Loucy (cell line): ENCODE measurements at regions not wholly inside any gene's neighbourhood (a gene's known extent, or its start where the extent isn't known, plus 50 kb on each side); places are given as distances from the start of the nearest gene placed in this dataset.
"Not testable (repeated sequence)": the region's sequence is repeated elsewhere in the genome, so short reads cannot be mapped to it uniquely, and the experiment has no call there.

Experiments used
- H2AFZ ChIP-seq: fragments of 200-600 bp; sonication (generic); 2 replicates; pipeline ENCODE4 v1.6.0; 2016; ENCODE audit warnings: antibody characterized with exemption, mild to moderate bottlenecking, low read length, moderate library complexity
- H3F3A ChIP-seq: fragments of 200-600 bp; 2 replicates; pipeline ENCODE4 v1.6.0; 2016; ENCODE audit warnings: antibody characterized with exemption, low read depth, mild to moderate bottlenecking
- H3K27me3 ChIP-seq: fragments of 200-600 bp; sonication (generic); 2 replicates; pipeline ENCODE4 v1.6.1; 2014; ENCODE audit warnings: low read length, mild to moderate bottlenecking; ENCODE audit not compliant: insufficient read depth, poor library complexity, severe bottlenecking
- H3K36me3 ChIP-seq: fragments of 200-600 bp; sonication (generic); 2 replicates; pipeline ENCODE4 v1.6.1; 2016; ENCODE audit warnings: low read length; ENCODE audit not compliant: insufficient read depth
- H3K4me1 ChIP-seq: fragments of 200-600 bp; sonication (generic); 2 replicates; pipeline ENCODE4 v1.5.1; 2014; ENCODE audit warnings: low read length, mild to moderate bottlenecking; ENCODE audit not compliant: insufficient read depth, poor library complexity, severe bottlenecking
- H3K4me2 ChIP-seq: fragments of 200-600 bp; sonication (generic); 2 replicates; pipeline ENCODE4 v1.6.0; 2014; ENCODE audit warnings: antibody characterized with exemption, low read length, low read depth, mild to moderate bottlenecking; ENCODE audit not compliant: poor library complexity, severe bottlenecking
- H3K4me3 ChIP-seq: fragments of 200-600 bp; sonication (generic); 2 replicates; pipeline ENCODE4 v1.5.1; 2014; ENCODE audit warnings: low read length, mild to moderate bottlenecking, mixed read lengths; ENCODE audit not compliant: poor library complexity, severe bottlenecking
- H3K79me2 ChIP-seq: fragments of 200-600 bp; sonication (generic); 2 replicates; pipeline ENCODE4 v1.6.1; 2014; ENCODE audit warnings: low read length; ENCODE audit not compliant: insufficient read depth
- H3K9ac ChIP-seq: fragments of 200-600 bp; sonication (generic); 2 replicates; pipeline ENCODE4 v1.6.0; 2014; ENCODE audit warnings: mild to moderate bottlenecking, low read depth, low read length, moderate library complexity; ENCODE audit not compliant: poor library complexity, severe bottlenecking
- H3K9me2 ChIP-seq: fragments of 200-600 bp; sonication (generic); replicated peaks from 2 replicates; pipeline ENCODE4 v1.6.1; 2016; ENCODE audit warnings: low read depth, low read length, mixed read lengths
- H3K9me3 ChIP-seq: fragments of 200-600 bp; sonication (generic); 2 replicates; pipeline ENCODE4 v1.6.1; 2014; ENCODE audit warnings: mild to moderate bottlenecking, antibody characterized with exemption, low read length, low read depth; ENCODE audit not compliant: insufficient read depth
- H4K20me1 ChIP-seq: fragments of 200-600 bp; sonication (generic); 2 replicates; pipeline ENCODE4 v1.6.0; 2014; ENCODE audit warnings: antibody characterized with exemption, low read length, mild to moderate bottlenecking; ENCODE audit not compliant: insufficient read depth, poor library complexity, severe bottlenecking
- CTCF ChIP-seq: fragments of 200-600 bp; sonication (generic); conservative IDR thresholded peaks from 2 replicates; pipeline ENCODE4 v1.5.1; 2014; ENCODE audit warnings: mild to moderate bottlenecking, antibody characterized with exemption, low read length
- EZH2phosphoT487 ChIP-seq: fragments of 200-600 bp; IDR thresholded peaks from 2 replicates; pipeline ENCODE4 v1.6.1; 2018; ENCODE audit warnings: antibody characterized with exemption, mild to moderate bottlenecking, moderate library complexity, borderline replicate concordance

GRCh38 chr3:109994853-109995252 is 657.5 kb upstream of the DPPA4 start:
- H3K9me2 ChIP-seq = no peaks in the 10 kb centered on the region
- no peak overlapping the region for H3K9ac ChIP-seq
- H4K20me1 ChIP-seq = no peaks in the 10 kb centered on the region
- no peak overlapping the region for H3K4me3 ChIP-seq
- H3F3A ChIP-seq = no peaks in the 10 kb centered on the region
- H3K9me3 ChIP-seq = no peaks in the 10 kb centered on the region
- H3K36me3 ChIP-seq = no peaks in the 10 kb centered on the region
- no peak overlapping the region for H2AFZ ChIP-seq
- no peaks in the 10 kb centered on the region for H3K27me3 ChIP-seq
- no peaks in the 10 kb centered on the region for H3K79me2 ChIP-seq
- TF ChIP-seq EZH2phosphoT487 (no peak), CTCF (no peak)
- no peaks in the 10 kb centered on the region for H3K4me1 ChIP-seq
- no peak overlapping the region for H3K4me2 ChIP-seq

GRCh38 chr3:109995377-109995776 is 658.0 kb upstream of the DPPA4 start:
- Histone ChIP-seq H3K27me3 (no peaks in the 10 kb centered on the region), H3K9ac (no peak overlapping the region), H3F3A (no peaks in the 10 kb centered on the region), H3K9me3 (no peaks in the 10 kb centered on the region), H3K79me2 (no peaks in the 10 kb centered on the region), H3K4me2 (no peak overlapping the region), H3K9me2 (no peaks in the 10 kb centered on the region), H3K4me1 (no peaks in the 10 kb centered on the region), H2AFZ (no peak overlapping the region), H4K20me1 (no peaks in the 10 kb centered on the region), H3K4me3 (no peak overlapping the region), H3K36me3 (no peaks in the 10 kb centered on the region)
- TF ChIP-seq EZH2phosphoT487 (no peak), CTCF (no peak)

DNA sequence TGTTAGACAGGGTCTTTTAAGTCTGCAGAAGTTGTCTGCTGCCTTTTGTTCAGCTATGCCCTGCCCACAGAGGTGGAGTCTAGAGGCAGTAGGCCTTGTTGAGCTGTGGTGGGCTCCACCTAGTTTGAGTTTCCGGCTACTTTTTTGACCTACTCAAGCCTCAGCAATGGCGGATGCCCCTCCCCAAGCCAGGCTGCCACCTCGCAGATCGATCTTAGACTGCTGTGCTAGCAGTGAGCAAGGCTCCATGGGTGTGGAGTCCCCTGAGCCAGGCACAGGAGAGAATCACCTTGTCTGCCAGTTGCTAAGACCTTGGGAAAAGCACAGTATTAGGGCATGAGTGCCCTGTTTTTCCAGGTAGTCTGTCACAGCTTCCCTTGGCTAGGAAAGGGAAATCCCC is 664.6 kb upstream of the DPPA4 start:
- H4K20me1 ChIP-seq, H3K27me3 ChIP-seq, H3K9me3 ChIP-seq, H3K36me3 ChIP-seq, H3K4me1 ChIP-seq, H3K9ac ChIP-seq, H3K9me2 ChIP-seq, H3F3A ChIP-seq, H3K79me2 ChIP-seq, H3K4me2 ChIP-seq, H2AFZ ChIP-seq, H3K4me3 ChIP-seq: not testable (repeated sequence)

DNA sequence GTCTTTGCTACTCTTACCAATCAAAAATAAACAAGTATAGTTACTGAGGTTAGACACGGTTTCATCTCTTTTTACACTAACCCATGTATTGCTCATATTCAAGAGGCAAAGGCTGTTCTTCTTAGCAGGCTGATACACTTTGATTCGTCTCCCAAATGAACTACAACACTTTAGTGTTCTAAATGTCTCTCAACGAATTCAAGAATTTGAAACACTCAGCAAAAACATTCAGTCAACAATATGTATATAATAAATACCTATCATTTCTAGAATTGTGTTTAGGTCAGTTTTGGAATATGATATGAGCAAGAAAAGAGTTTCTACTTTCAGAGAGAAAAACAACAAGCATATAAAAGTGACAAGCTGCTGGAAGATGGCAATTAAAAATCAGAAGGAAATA is 669.6 kb upstream of the DPPA4 start:
- no peak overlapping the region for H3K4me2 ChIP-seq
- H3K79me2 ChIP-seq = no peaks in the 10 kb centered on the region
- H3K9me2 ChIP-seq = no peaks in the 10 kb centered on the region
- H3K36me3 ChIP-seq = no peaks in the 10 kb centered on the region
- no peaks in the 10 kb centered on the region for H3K27me3 ChIP-seq
- no peaks in the 10 kb centered on the region for H4K20me1 ChIP-seq
- H3K4me1 ChIP-seq = no peaks in the 10 kb centered on the region
- H3K4me3 ChIP-seq = no peak overlapping the region
- TF ChIP-seq EZH2phosphoT487 (no peak), CTCF (no peak)
- no peaks in the 10 kb centered on the region for H3K9me3 ChIP-seq
- H2AFZ ChIP-seq = no peak overlapping the region
- H3F3A ChIP-seq = no peaks in the 10 kb centered on the region
- no peak overlapping the region for H3K9ac ChIP-seq
